SU-DHL-6 (cell line): ENCODE measurements at regions not wholly inside any gene's neighbourhood (a gene's known extent, or its start where the extent isn't known, plus 50 kb on each side); places are given as distances from the start of the nearest gene placed in this dataset.

Source experiments
- EZH2phosphoT487 ChIP-seq: fragments of 200-600 bp; sonication (generic), shearing (Covaris generic); conservative IDR thresholded peaks from 2 replicates; pipeline ENCODE4 v1.6.1; 2018; ENCODE audit warnings: mild to moderate bottlenecking, antibody characterized with exemption, low read length, moderate library complexity, mixed read lengths
- TF ChIP-seq, protein P1 (sequence below): fragments of 200-600 bp; sonication (generic); IDR thresholded peaks from one replicate; pipeline ENCODE4 v1.5.1; 2017; ENCODE audit warnings: antibody characterized with exemption, mild to moderate bottlenecking, low read length, moderate library complexity; ENCODE audit not compliant: insufficient read depth, poor library complexity, severe bottlenecking

DNA sequence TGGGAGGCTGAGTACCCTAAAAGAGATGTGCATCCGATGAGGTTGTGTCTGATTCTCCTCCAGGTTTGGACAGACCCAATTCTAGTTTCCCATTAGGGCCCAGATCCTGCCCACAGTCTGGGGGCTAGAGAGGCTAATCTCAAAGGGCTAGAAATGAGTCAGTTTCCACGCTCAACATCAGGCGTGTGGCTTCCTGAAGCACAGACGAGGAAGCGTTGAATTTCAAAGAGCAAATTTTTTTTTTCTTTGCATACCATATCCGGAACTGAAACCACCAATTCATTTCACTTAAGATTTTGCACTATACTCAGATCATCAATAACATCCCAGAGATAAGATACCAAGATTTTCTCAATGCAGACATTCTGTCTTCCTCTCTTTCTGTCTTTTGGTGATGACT is 173.8 kb upstream of the BCL6 start:
- TF ChIP-seq, protein P1, sequence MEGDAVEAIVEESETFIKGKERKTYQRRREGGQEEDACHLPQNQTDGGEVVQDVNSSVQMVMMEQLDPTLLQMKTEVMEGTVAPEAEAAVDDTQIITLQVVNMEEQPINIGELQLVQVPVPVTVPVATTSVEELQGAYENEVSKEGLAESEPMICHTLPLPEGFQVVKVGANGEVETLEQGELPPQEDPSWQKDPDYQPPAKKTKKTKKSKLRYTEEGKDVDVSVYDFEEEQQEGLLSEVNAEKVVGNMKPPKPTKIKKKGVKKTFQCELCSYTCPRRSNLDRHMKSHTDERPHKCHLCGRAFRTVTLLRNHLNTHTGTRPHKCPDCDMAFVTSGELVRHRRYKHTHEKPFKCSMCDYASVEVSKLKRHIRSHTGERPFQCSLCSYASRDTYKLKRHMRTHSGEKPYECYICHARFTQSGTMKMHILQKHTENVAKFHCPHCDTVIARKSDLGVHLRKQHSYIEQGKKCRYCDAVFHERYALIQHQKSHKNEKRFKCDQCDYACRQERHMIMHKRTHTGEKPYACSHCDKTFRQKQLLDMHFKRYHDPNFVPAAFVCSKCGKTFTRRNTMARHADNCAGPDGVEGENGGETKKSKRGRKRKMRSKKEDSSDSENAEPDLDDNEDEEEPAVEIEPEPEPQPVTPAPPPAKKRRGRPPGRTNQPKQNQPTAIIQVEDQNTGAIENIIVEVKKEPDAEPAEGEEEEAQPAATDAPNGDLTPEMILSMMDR = no peak
- no peak for TF ChIP-seq EZH2phosphoT487
